Heart right ventricle (tissue), 16 donors: ENCODE measurements at regions not wholly inside any gene's neighbourhood (a gene's known extent, or its start where the extent isn't known, plus 50 kb on each side); places are given as distances from the start of the nearest gene placed in this dataset.
A peak's percentile ranks its signal among the peaks of the same experiment; 100 is the strongest.
"Not testable (repeated sequence)": the region's sequence is repeated elsewhere in the genome, so short reads cannot be mapped to it uniquely, and the experiment has no call there.

ENCODE experiments used
- ATAC-seq, 8 donors: fragments of 200-7000 bp; cut with Tn5 transposase; one replicate each; pipeline ENCODE4 v1.9.1; 2020; ENCODE audit warnings: mild to moderate bottlenecking in 8 of 8, moderate library complexity in 8 of 8, moderate number of reproducible peaks in 1 of 8
- DNase-seq, 2 donors: peaks; one replicate each; pipeline ENCODE4 v3.0.0-alpha.2; 2020
- H3K27ac ChIP-seq, 10 donors: fragments of 200-600 bp; sonication (generic) in 2 of 10; one replicate each; pipeline versions ENCODE4 v1.5.0 to v1.8.0; 2020 to 2022; ENCODE audit warnings: mild to moderate bottlenecking in 3 of 10
- H3K27me3 ChIP-seq, 7 donors: fragments of 200-600 bp; one replicate each; pipeline ENCODE4 v1.8.0; 2021 to 2022; ENCODE audit warnings: mild to moderate bottlenecking in 2 of 7
- H3K36me3 ChIP-seq, 9 donors: fragments of 200-600 bp; sonication (generic) in 1 of 9; one replicate each; pipeline versions ENCODE4 v1.5.0 to v1.8.0; 2020 to 2022; ENCODE audit warnings: mild to moderate bottlenecking in 2 of 9
- H3K4me1 ChIP-seq, 9 donors: fragments of 200-600 bp; sonication (generic) in 1 of 9; one replicate each; pipeline versions ENCODE4 v1.5.0 to v1.8.0; 2020 to 2022; ENCODE audit warnings: mild to moderate bottlenecking in 4 of 9
- H3K4me3 ChIP-seq, 10 donors: fragments of 200-600 bp; sonication (generic) in 2 of 10; one replicate each; pipeline versions ENCODE4 v1.5.0 to v1.8.0; 2020 to 2022; ENCODE audit warnings: mild to moderate bottlenecking in 7 of 10, moderate library complexity in 2 of 10
- H3K9me3 ChIP-seq, 11 donors: fragments of 200-600 bp in 10 of 11; sonication (generic) in 2 of 11; one replicate each; pipeline versions ENCODE4 v1.5.0 to v1.8.0; 2013 to 2022; ENCODE audit warnings: mild to moderate bottlenecking in 2 of 11, control low read depth in 1 of 11, moderate library complexity in 1 of 11
- CTCF ChIP-seq, 9 donors: fragments of 200-600 bp; sonication (generic) in 2 of 9; IDR thresholded peaks; one replicate each; pipeline versions ENCODE4 v1.5.0 to v1.8.0; 2021 to 2022; ENCODE audit warnings: antibody characterized with exemption in 9 of 9, mild to moderate bottlenecking in 5 of 9, moderate library complexity in 1 of 9
- WGBS, 2 donors: extraction: QIAGEN DNeasy Blood & Tissue Kit; methylation state at CpG; one replicate each; pipeline ENCODE4 v1.1.7; 2013; ENCODE audit warnings: inconsistent platforms in 1 of 2; 5-methylcytosine and 5-hydroxymethylcytosine counted together
- intact Hi-C, 10 donors: fragments of 100-400 bp; cut with DNase I; formaldehyde crosslinking; loops; one replicate each; pipeline versions ENCODE4 v1.11.1 to v1.14.2; 2022
- donor health status: Arrhythmogenic right ventricular cardiomyopathy.
- donor health status: ischemic (EF 13 %, LVEDD 7.1; RV severe dilation, severe dysfunction).
- donor health status: healthy with polysubstance abuse.
- donor health status: DM: no; HTN: yes; CAD: no.
- donor health status: DM: no; HTN: no; CAD: no.
- donor health status: ischemic (EF 25% LVEDD 6.9; RV normal size, moderate dysfunction).
- donor health status: ischemic (EF 25% LVEDD 5.7; RV mildly dilated, moderate dysfunction).
- donor health status: healthy.
- donor health status: DM: yes; HTN: yes; CAD: no.
- donor health status: Ischemic cardiomyopathy.
- donor health status: ischemic (EF 35%, LVEDD 5.7; RV mildly dilated, moderate dysfunction).
- donor health status: nonischemic (EF 11% LVEDD 7.7; RV severe dilation, severe dysfunction).
- donor health status: DM: yes; HTN: yes; CAD: no.
- donor health status: PGD.
- donor health status: ischemic (EF 29% LVEDD 5.4; RV normal size, mild dysfunction).
- donor health status: nonischemic (EF 23%, LVEDD 6.1; RV moderate dilation, normal function).

- H3K9me3 ChIP-seq = peaks cover 0 to 10% (median 0%) of the 10 kb centered on the region in 11 donors
- H3K27ac ChIP-seq = no peak overlapping the region
- H3K36me3 ChIP-seq = no peaks in the 10 kb centered on the region
- TF ChIP-seq CTCF (IDR thresholded peaks at IDR 0.05) = no peak
- intact Hi-C loops = no loop called here
- H3K4me1 ChIP-seq = no peaks in the 10 kb centered on the region
- no peak overlapping the region for H3K4me3 ChIP-seq
- WGBS, 2 donors = 88% methylated on average over 15 of the region's 15 CpGs
- ATAC-seq = no peak
- H3K27me3 ChIP-seq = peaks cover 0 to 40% (median 9%) of the 10 kb centered on the region in 7 donors
- no peak for DNase-seq
Observed at GRCh38 chr2:240191001-240191400, 50.5 kb upstream of the OTOS start.

DNA sequence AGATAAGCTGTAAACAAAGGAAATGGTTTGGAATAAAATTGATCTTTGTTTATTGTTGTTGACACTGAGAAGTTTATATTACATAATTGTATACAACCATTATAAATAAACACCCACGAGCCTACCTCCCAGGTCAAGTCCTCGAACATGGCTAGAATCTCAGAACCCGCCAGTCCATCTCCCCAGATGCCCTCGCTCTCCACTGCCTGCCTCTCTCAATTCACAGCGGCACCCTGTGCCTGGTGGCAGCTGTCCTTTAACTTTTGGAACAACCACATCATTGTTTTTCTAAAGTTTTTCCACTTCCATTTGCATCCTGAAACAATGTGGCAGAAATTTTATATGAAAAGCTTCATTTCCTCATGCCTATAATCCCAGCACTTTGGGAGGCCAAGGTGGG, 52.2 kb upstream of the OTOS start:
- H3K4me1 ChIP-seq = no peaks in the 10 kb centered on the region
- no peak overlapping the region for H3K27ac ChIP-seq
- H3K27me3 ChIP-seq = peaks cover 0 to 36% (median 9%) of the 10 kb centered on the region in 7 donors
- WGBS, 2 donors = 80 to 88% methylated on average over 5 of the region's 5 CpGs
- no peaks in the 10 kb centered on the region for H3K36me3 ChIP-seq
- no peak for TF ChIP-seq CTCF (IDR thresholded peaks at IDR 0.05)
- H3K9me3 ChIP-seq = peaks cover 0 to 10% (median 0%) of the 10 kb centered on the region in 11 donors
- DNase-seq (no peak), ATAC-seq (no peak)
- no peak overlapping the region for H3K4me3 ChIP-seq
- intact Hi-C loops = no loop called here

DNA sequence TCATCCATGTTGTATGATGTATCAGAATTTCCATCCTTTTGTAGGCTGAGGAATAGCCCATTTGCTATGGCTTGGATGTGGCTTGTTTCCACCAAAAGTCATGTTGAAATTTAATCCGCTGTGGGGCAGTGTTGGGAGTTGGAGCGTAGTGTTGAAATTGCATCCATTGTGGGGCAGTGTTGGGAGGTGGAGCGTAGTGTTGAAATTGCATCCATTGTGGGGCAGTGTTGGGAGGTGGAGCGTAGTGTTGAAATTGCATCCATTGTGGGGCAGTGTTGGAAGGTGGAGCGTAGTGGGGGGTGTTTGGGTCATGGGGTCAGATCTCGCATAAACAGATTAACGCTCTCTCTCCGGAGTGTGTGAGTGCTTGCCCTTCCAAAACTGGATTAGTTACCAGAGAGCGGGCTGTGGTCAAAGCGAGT, 53.9 kb upstream of the OTOS start:
- H3K9me3 ChIP-seq, intact Hi-C loops, DNase-seq, H3K36me3 ChIP-seq, H3K4me3 ChIP-seq, H3K4me1 ChIP-seq, H3K27ac ChIP-seq: not testable (repeated sequence)
- peak in 4 of 9 donors; percentile 17 to 33 (median 24) for TF ChIP-seq CTCF (IDR thresholded peaks at IDR 0.05)
- WGBS, 2 donors = 29 to 33% methylated on average over 10 of the region's 10 CpGs
- H3K27me3 ChIP-seq = peaks cover 0 to 38% (median 9%) of the 10 kb centered on the region in 7 donors
- ATAC-seq = peak in 4 of 8 donors; percentile 26 to 52 (median 42)

DNA sequence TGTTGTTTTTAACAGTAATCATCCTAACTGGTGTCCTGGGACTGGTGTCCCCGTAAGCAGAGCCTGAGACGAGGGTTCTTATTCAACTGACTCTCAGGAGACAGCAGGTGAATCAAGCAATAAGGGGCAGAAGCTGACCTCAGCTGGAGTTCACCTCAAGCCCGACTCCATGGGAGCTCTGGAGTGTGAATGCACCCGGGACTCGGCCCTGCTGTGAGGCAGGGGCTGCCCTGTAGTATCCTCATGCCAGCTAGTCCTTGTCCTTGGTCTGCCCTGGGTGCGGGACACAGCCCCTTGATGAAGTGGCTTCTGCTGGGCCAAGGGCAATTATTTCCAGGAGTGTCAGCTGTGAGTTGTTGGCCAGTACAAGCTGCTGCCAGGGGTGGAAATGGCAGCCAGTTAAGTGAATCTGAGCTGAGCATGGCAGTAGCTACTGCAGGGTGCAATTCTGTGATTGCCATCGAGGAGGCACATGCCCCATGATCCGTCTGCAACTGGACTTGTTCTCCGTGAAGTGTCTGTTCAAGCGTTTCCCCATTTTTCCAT, 54.9 kb upstream of the OTOS start:
- Histone ChIP-seq H3K36me3 (no peaks in the 10 kb centered on the region), H3K4me1 (peaks cover 0 to 4% (median 0%) of the 10 kb centered on the region in 9 donors), H3K4me3 (no peak overlapping the region), H3K27ac (no peak overlapping the region), H3K9me3 (no peaks in the 10 kb centered on the region), H3K27me3 (peaks cover 0 to 42% (median 4%) of the 10 kb centered on the region in 7 donors)
- 80 to 86% methylated on average over 10 of the region's 10 CpGs for WGBS, 2 donors
- DNase-seq = no peak
- no peak for TF ChIP-seq CTCF (IDR thresholded peaks at IDR 0.05)
- ATAC-seq = no peak
- intact Hi-C loops = no loop called here
